ENCODE measurements at regions not wholly inside any gene's neighbourhood (a gene's known extent, or its start where the extent isn't known, plus 50 kb on each side); places are given as distances from the start of the nearest gene placed in this dataset.

GRCh38 chr6:19299129-19299528, 538.0 kb upstream of the ID4 start:
- TF ChIP-seq EP300 (IDR thresholded peaks at IDR 0.05; ENCODE audit: borderline replicate concordance) (no peak), ZBTB7A (IDR thresholded peaks at IDR 0.05; ENCODE audit: low read depth) (no peak), TCF12 (IDR thresholded peaks at IDR 0.05; ENCODE audit: low read depth) (no peak), TEAD4 (IDR thresholded peaks at IDR 0.05) (no peak), TAF1 (IDR thresholded peaks at IDR 0.05; ENCODE audit: low read depth) (no peak)
- TF ChIP-seq, protein P1, sequence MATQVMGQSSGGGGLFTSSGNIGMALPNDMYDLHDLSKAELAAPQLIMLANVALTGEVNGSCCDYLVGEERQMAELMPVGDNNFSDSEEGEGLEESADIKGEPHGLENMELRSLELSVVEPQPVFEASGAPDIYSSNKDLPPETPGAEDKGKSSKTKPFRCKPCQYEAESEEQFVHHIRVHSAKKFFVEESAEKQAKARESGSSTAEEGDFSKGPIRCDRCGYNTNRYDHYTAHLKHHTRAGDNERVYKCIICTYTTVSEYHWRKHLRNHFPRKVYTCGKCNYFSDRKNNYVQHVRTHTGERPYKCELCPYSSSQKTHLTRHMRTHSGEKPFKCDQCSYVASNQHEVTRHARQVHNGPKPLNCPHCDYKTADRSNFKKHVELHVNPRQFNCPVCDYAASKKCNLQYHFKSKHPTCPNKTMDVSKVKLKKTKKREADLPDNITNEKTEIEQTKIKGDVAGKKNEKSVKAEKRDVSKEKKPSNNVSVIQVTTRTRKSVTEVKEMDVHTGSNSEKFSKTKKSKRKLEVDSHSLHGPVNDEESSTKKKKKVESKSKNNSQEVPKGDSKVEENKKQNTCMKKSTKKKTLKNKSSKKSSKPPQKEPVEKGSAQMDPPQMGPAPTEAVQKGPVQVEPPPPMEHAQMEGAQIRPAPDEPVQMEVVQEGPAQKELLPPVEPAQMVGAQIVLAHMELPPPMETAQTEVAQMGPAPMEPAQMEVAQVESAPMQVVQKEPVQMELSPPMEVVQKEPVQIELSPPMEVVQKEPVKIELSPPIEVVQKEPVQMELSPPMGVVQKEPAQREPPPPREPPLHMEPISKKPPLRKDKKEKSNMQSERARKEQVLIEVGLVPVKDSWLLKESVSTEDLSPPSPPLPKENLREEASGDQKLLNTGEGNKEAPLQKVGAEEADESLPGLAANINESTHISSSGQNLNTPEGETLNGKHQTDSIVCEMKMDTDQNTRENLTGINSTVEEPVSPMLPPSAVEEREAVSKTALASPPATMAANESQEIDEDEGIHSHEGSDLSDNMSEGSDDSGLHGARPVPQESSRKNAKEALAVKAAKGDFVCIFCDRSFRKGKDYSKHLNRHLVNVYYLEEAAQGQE (IDR thresholded peaks at IDR 0.05; ENCODE audit: low read depth), result no peak
- TF ChIP-seq, protein P2, sequence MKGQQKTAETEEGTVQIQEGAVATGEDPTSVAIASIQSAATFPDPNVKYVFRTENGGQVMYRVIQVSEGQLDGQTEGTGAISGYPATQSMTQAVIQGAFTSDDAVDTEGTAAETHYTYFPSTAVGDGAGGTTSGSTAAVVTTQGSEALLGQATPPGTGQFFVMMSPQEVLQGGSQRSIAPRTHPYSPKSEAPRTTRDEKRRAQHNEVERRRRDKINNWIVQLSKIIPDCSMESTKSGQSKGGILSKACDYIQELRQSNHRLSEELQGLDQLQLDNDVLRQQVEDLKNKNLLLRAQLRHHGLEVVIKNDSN (IDR thresholded peaks at IDR 0.05), result no peak

DNA sequence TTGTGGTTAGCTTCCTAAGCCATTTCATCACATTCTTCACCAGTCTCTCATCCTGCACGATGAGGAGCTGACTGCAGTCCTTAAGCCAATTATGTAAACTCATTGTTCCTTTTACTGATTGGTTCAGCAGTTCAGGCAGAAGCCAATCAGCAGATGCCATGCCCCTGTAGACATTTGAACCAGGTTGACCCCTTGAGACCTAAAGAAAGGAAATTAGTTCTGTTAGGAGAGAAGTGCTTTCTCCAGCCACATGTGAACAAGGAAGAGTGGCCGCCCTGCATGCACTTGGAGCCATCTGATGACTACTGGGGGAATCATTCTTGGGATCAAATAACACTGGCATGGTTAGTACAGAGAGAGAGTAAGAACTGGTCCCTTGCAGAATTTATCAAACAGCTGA, 535.2 kb upstream of the ID4 start:
- TF ChIP-seq TEAD4 (IDR thresholded peaks at IDR 0.05), result no peak
- no peak for TF ChIP-seq EP300 (IDR thresholded peaks at IDR 0.05; ENCODE audit: borderline replicate concordance)
- TF ChIP-seq CEBPB (IDR thresholded peaks at IDR 0.05), result no peak
- TF ChIP-seq, protein P2 (IDR thresholded peaks at IDR 0.05), result no peak
- TF ChIP-seq NFIC (IDR thresholded peaks at IDR 0.05), result no peak
- TF ChIP-seq YY1 (IDR thresholded peaks at IDR 0.05; ENCODE audit: low read depth), result no peak
- TF ChIP-seq, protein P1 (IDR thresholded peaks at IDR 0.05; ENCODE audit: low read depth), result no peak
- no peak for TF ChIP-seq FOXM1 (IDR thresholded peaks at IDR 0.05; ENCODE audit: borderline replicate concordance, low read depth)
- no peak for TF ChIP-seq EGR1 (IDR thresholded peaks at IDR 0.05)
- no peak for TF ChIP-seq CREB1 (IDR thresholded peaks at IDR 0.05; ENCODE audit: low read depth)
- TF ChIP-seq TCF12 (IDR thresholded peaks at IDR 0.05; ENCODE audit: low read depth), result no peak
- no peak for TF ChIP-seq TAF1 (IDR thresholded peaks at IDR 0.05; ENCODE audit: low read depth)
- no peak for TF ChIP-seq RAD21 (IDR thresholded peaks at IDR 0.05; ENCODE audit: low read depth)

- TF ChIP-seq RAD21 (IDR thresholded peaks at IDR 0.05; ENCODE audit: low read depth), result no peak
- TF ChIP-seq EP300 (IDR thresholded peaks at IDR 0.05; ENCODE audit: borderline replicate concordance), result no peak
- TF ChIP-seq, protein P1 (IDR thresholded peaks at IDR 0.05; ENCODE audit: low read depth), result no peak
- TF ChIP-seq, protein P2 (IDR thresholded peaks at IDR 0.05), result no peak
- TF ChIP-seq EGR1 (IDR thresholded peaks at IDR 0.05), result no peak
- no peak for TF ChIP-seq TAF1 (IDR thresholded peaks at IDR 0.05; ENCODE audit: low read depth)
Observed at GRCh38 chr6:19303383-19303782, 533.8 kb upstream of the ID4 start.

DNA sequence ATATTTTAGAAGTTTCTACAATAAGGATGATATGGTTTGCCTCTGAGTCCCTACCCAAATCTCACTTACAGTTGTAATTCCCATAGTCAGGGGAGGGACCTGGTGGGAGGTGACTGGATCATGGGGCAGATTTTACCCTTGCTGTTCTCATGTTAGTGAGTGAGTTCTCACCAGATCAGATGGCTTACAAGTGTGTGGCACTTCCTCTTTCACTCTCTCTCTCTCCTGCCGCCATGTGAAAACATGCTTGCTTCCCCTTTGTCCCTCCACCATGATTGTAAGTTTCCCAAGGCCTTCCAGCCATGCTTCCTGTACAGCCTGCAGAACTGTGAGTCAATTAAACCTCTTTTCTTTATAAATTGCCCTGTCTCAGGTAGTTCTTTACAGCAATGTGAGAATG, 527.5 kb upstream of the ID4 start:
- TF ChIP-seq FOXM1 (IDR thresholded peaks at IDR 0.05; ENCODE audit: borderline replicate concordance, low read depth) (no peak), CREB1 (IDR thresholded peaks at IDR 0.05; ENCODE audit: low read depth) (no peak), EGR1 (IDR thresholded peaks at IDR 0.05) (no peak), TAF1 (IDR thresholded peaks at IDR 0.05; ENCODE audit: low read depth) (no peak), RAD21 (IDR thresholded peaks at IDR 0.05; ENCODE audit: low read depth) (no peak)
- TF ChIP-seq, protein P2 (IDR thresholded peaks at IDR 0.05), result no peak
- TF ChIP-seq, protein P3, sequence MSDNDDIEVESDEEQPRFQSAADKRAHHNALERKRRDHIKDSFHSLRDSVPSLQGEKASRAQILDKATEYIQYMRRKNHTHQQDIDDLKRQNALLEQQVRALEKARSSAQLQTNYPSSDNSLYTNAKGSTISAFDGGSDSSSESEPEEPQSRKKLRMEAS (IDR thresholded peaks at IDR 0.05), result no peak
